ENCODE measurements at regions not wholly inside any gene's neighbourhood (a gene's known extent, or its start where the extent isn't known, plus 50 kb on each side); places are given as distances from the start of the nearest gene placed in this dataset.

DNA sequence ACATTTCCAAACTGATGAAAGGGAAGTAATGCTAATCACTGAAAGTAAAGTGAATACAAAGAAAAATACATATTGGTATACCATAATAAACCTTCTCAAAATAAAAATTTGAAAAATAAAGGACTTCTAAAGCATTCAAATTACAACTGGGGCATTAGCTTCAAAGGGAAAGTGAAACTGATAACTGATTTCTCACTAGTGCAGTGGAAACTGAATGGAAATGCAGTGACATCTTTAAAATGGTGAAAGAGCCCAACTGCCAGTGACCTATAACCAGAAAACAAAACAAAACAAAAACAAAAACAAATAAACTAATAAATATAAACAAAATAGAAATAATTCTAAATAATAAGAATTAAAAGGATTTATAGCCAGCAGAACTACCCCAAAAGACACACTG is 297.5 kb upstream of the GRIN3A start:
- no peaks in the 10 kb centered on the region for H3K9me3 ChIP-seq
- no peaks in the 10 kb centered on the region for H3K36me3 ChIP-seq
- H3K27ac ChIP-seq, result no peak overlapping the region
- no peak overlapping the region for H3K4me3 ChIP-seq
- TF ChIP-seq POLR2A (IDR thresholded peaks at IDR 0.05), result no peak
- TF ChIP-seq, protein P1, sequence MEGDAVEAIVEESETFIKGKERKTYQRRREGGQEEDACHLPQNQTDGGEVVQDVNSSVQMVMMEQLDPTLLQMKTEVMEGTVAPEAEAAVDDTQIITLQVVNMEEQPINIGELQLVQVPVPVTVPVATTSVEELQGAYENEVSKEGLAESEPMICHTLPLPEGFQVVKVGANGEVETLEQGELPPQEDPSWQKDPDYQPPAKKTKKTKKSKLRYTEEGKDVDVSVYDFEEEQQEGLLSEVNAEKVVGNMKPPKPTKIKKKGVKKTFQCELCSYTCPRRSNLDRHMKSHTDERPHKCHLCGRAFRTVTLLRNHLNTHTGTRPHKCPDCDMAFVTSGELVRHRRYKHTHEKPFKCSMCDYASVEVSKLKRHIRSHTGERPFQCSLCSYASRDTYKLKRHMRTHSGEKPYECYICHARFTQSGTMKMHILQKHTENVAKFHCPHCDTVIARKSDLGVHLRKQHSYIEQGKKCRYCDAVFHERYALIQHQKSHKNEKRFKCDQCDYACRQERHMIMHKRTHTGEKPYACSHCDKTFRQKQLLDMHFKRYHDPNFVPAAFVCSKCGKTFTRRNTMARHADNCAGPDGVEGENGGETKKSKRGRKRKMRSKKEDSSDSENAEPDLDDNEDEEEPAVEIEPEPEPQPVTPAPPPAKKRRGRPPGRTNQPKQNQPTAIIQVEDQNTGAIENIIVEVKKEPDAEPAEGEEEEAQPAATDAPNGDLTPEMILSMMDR (IDR thresholded peaks at IDR 0.05), result no peak
- no peaks in the 10 kb centered on the region for H3K4me1 ChIP-seq
- no peak for DNase-seq
- H3K27me3 ChIP-seq, result no peaks in the 10 kb centered on the region
- intact Hi-C loops (cut with DNase I; ENCODE audit: low total_unique reads), result no loop called here

DNA sequence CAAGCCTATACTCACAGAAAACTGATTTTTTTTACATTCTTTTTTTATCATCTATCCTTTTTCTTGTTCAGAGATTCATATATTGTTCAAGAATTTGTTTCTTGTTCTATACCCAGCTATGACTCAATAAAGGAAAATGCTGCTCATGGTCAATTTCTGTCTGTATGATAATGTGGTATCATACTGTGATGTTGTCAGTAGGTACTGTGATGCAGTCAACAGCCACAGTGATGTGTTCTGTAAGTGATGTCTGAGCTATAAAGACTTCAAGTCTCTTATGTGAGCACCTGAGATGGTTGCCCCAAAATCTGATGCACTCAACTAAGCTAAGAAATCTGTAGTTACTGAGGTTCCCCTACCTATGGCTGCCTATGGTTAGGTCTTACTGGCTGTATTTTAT is 294.2 kb upstream of the GRIN3A start:
- H3K4me3 ChIP-seq, result no peak overlapping the region
- intact Hi-C loops (cut with DNase I; ENCODE audit: low total_unique reads), result no loop called here
- H3K27ac ChIP-seq, result no peak overlapping the region
- no peaks in the 10 kb centered on the region for H3K4me1 ChIP-seq
- no peaks in the 10 kb centered on the region for H3K27me3 ChIP-seq
- H3K9me3 ChIP-seq, result no peaks in the 10 kb centered on the region
- DNase-seq, result no peak
- no peaks in the 10 kb centered on the region for H3K36me3 ChIP-seq
- TF ChIP-seq POLR2A (IDR thresholded peaks at IDR 0.05), result no peak
- TF ChIP-seq, protein P1 (IDR thresholded peaks at IDR 0.05), result no peak

DNA sequence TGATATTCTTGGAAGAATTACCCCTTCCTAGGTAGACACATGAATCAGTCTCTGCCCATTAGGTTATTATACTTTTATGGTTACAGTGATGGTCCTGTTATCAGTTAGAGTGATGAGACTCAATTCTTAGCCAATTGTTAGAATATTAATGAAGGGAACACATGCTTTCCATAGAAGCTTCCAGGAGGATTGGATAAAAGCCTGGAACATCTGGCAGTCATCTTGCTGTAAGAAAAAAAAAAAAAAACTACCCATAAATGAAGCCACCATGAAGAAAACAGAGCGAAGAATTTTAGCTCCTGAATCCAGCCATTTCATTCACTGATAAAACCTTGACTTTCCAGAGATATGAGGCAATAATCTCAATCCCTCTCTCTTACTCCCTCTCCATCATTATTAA is 262.5 kb upstream of the GRIN3A start:
- Histone ChIP-seq H3K9me3 (no peaks in the 10 kb centered on the region), H3K4me1 (no peaks in the 10 kb centered on the region), H3K36me3 (no peaks in the 10 kb centered on the region), H3K27me3 (no peaks in the 10 kb centered on the region), H3K4me3 (no peak overlapping the region), H3K27ac (no peak overlapping the region)
- intact Hi-C loops (cut with DNase I; ENCODE audit: low total_unique reads), result no loop called here
- TF ChIP-seq POLR2A (IDR thresholded peaks at IDR 0.05), result no peak
- TF ChIP-seq, protein P1 (IDR thresholded peaks at IDR 0.05), result no peak
- no peak for DNase-seq

DNA sequence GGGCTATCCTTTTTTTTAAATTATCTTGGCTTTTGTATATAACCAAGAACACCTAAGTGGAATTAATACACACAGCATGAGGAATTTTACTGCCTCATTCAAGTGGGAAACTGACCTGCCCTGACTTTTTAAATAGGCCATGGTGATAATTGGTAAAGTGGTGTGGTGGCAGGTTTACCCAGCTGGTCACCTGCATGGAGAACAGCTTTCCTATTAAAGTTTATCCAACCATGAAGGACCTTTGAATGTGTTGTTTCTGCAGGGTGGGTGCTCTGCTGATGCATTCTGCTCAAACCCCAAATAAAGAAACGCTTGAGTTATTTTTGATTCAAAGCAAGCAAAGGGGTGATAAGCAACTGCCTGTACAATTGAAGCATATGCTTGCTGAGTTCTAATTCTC is 261.0 kb upstream of the GRIN3A start:
- no peaks in the 10 kb centered on the region for H3K9me3 ChIP-seq
- DNase-seq, result no peak
- intact Hi-C loops (cut with DNase I; ENCODE audit: low total_unique reads), result no loop called here
- TF ChIP-seq POLR2A (IDR thresholded peaks at IDR 0.05), result no peak
- TF ChIP-seq, protein P1 (IDR thresholded peaks at IDR 0.05), result no peak
- no peak overlapping the region for H3K4me3 ChIP-seq
- no peaks in the 10 kb centered on the region for H3K36me3 ChIP-seq
- no peak overlapping the region for H3K27ac ChIP-seq
- no peaks in the 10 kb centered on the region for H3K27me3 ChIP-seq
- no peaks in the 10 kb centered on the region for H3K4me1 ChIP-seq

DNA sequence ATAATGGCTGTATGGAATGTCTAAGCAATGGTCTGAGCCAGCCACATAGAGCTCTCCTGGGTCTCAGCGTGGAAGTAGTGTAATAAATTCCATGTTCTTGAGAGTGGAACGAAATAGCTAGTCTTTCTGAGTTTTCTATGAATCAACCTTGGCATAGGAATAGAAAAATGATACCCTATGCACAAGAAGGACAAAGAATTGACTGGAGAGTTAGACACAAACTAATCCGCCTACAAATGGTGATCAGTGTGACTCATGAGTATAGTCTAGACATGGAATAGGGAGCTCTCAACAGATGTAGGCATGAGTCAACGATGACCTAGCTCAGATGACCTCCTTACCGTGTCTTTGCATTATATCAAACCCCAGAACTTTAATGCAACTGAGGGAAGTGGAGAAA is 256.8 kb upstream of the GRIN3A start:
- no peak overlapping the region for H3K27ac ChIP-seq
- TF ChIP-seq, protein P1 (IDR thresholded peaks at IDR 0.05), result no peak
- no peak for TF ChIP-seq POLR2A (IDR thresholded peaks at IDR 0.05)
- H3K9me3 ChIP-seq, result no peaks in the 10 kb centered on the region
- no peaks in the 10 kb centered on the region for H3K27me3 ChIP-seq
- H3K36me3 ChIP-seq, result no peaks in the 10 kb centered on the region
- DNase-seq, result no peak
- intact Hi-C loops (cut with DNase I; ENCODE audit: low total_unique reads), result no loop called here
- no peaks in the 10 kb centered on the region for H3K4me1 ChIP-seq
- H3K4me3 ChIP-seq, result no peak overlapping the region

All from uterus (tissue), 3 donors.